Mesenchymal stem cell (in vitro differentiated cells and primary cell): ENCODE measurements at regions not wholly inside any gene's neighbourhood (a gene's known extent, or its start where the extent isn't known, plus 50 kb on each side); places are given as distances from the start of the nearest gene placed in this dataset.

ENCODE experiments used
- DNase-seq: peaks from one replicate; pipeline ENCODE4 v3.0.0-alpha.2; 2013
- H2AFZ ChIP-seq: one replicate; pipeline ENCODE4 v1.6.1; 2013; ENCODE audit warnings: low read depth, mild to moderate bottlenecking, control low read depth, inconsistent platforms, low read length, moderate library complexity
- H2AK5ac ChIP-seq: 2 replicates; pipeline ENCODE4 v1.6.1; 2013; ENCODE audit warnings: low read length, moderate library complexity, mild to moderate bottlenecking, inconsistent platforms; ENCODE audit not compliant: severe bottlenecking
- H2BK120ac ChIP-seq: one replicate; pipeline ENCODE4 v1.6.1; 2013; ENCODE audit warnings: low read depth, mild to moderate bottlenecking, inconsistent platforms, low read length, moderate library complexity
- H2BK12ac ChIP-seq, 2 experiments: one replicate each; pipeline ENCODE4 v1.6.1; 2013; ENCODE audit warnings: inconsistent platforms in 2 of 2, low read length in 2 of 2, mild to moderate bottlenecking in 2 of 2, moderate library complexity in 2 of 2, control low read depth in 1 of 2
- H2BK15ac ChIP-seq: one replicate; pipeline ENCODE4 v1.6.1; 2013; ENCODE audit warnings: mild to moderate bottlenecking, low read depth, inconsistent platforms; ENCODE audit not compliant: poor library complexity, severe bottlenecking
- H2BK5ac ChIP-seq: 2 replicates; pipeline ENCODE4 v1.6.1; 2013; ENCODE audit warnings: low read depth, mild to moderate bottlenecking, low read length, control low read depth, inconsistent platforms; ENCODE audit not compliant: poor library complexity, severe bottlenecking
- H3K14ac ChIP-seq, 2 experiments: one replicate each; pipeline ENCODE4 v1.6.1; 2013; ENCODE audit warnings: inconsistent platforms in 2 of 2, low read length in 2 of 2, control low read depth in 1 of 2, mild to moderate bottlenecking in 1 of 2, moderate library complexity in 1 of 2
- H3K18ac ChIP-seq, 2 experiments: one replicate each; pipeline ENCODE4 v1.6.1; 2013; ENCODE audit warnings: inconsistent platforms in 2 of 2, low read length in 2 of 2, control low read depth in 1 of 2, low read depth in 1 of 2, mild to moderate bottlenecking in 1 of 2
- H3K23ac ChIP-seq, 2 experiments: one replicate each; pipeline ENCODE4 v1.6.1; 2013; ENCODE audit warnings: inconsistent platforms in 2 of 2, low read length in 2 of 2, mild to moderate bottlenecking in 2 of 2, moderate library complexity in 2 of 2, control low read depth in 1 of 2
- H3K27ac ChIP-seq: 2 replicates; pipeline ENCODE4 v1.5.1; 2013; ENCODE audit warnings: mild to moderate bottlenecking, moderate library complexity, low read length, control low read depth, inconsistent platforms; ENCODE audit not compliant: poor library complexity, severe bottlenecking
- H3K27me3 ChIP-seq, 2 experiments: 2 replicates each; pipeline versions ENCODE4 v1.6.1 to v1.7.0; 2013; ENCODE audit warnings: low read length in 2 of 2, mild to moderate bottlenecking in 2 of 2, moderate library complexity in 2 of 2, control low read depth in 1 of 2, inconsistent platforms in 1 of 2; ENCODE audit not compliant: control insufficient read depth in 1 of 2, insufficient read depth in 1 of 2
- H3K36me3 ChIP-seq, 2 experiments: 2 replicates each; pipeline versions ENCODE4 v1.6.1 to v1.7.0; 2013; ENCODE audit warnings: low read length in 2 of 2, control low read depth in 1 of 2, inconsistent platforms in 1 of 2, low read depth in 1 of 2, mild to moderate bottlenecking in 1 of 2; ENCODE audit not compliant: insufficient read depth in 2 of 2, control insufficient read depth in 1 of 2
- H3K4ac ChIP-seq, 2 experiments: one replicate each; pipeline ENCODE4 v1.6.1; 2013; ENCODE audit warnings: inconsistent platforms in 2 of 2, low read length in 2 of 2, mild to moderate bottlenecking in 2 of 2, moderate library complexity in 2 of 2, control low read depth in 1 of 2, low read depth in 1 of 2
- H3K4me1 ChIP-seq: 2 replicates; pipeline ENCODE4 v1.6.1; 2013; ENCODE audit warnings: low read depth, low read length, control low read depth; ENCODE audit not compliant: control insufficient read depth, insufficient read depth
- H3K4me2 ChIP-seq: 2 replicates; pipeline ENCODE4 v1.6.1; 2013; ENCODE audit warnings: low read length, mild to moderate bottlenecking, inconsistent platforms; ENCODE audit not compliant: poor library complexity, severe bottlenecking
- H3K4me3 ChIP-seq, 2 experiments: 2 replicates each; pipeline versions ENCODE4 v1.5.1 to v1.7.0; 2013; ENCODE audit warnings: low read length in 2 of 2, mild to moderate bottlenecking in 2 of 2, control low read depth in 1 of 2, low read depth in 1 of 2; ENCODE audit not compliant: insufficient read depth in 1 of 2
- H3K79me1 ChIP-seq: replicated peaks from 2 replicates; pipeline ENCODE4 v1.6.1; 2013; ENCODE audit warnings: mild to moderate bottlenecking, control low read depth, low read length, inconsistent platforms; ENCODE audit not compliant: poor library complexity, severe bottlenecking
- H3K9ac ChIP-seq: 2 replicates; pipeline ENCODE4 v1.7.0; 2013; ENCODE audit warnings: mild to moderate bottlenecking, low read length, moderate library complexity
- H3K9me3 ChIP-seq: 2 replicates; pipeline ENCODE4 v1.7.0; 2013; ENCODE audit warnings: mild to moderate bottlenecking, low read length; ENCODE audit not compliant: control insufficient read depth
- H4K8ac ChIP-seq: one replicate; pipeline ENCODE4 v1.6.1; 2013; ENCODE audit warnings: inconsistent platforms, mild to moderate bottlenecking, low read length, moderate library complexity
- H4K91ac ChIP-seq: one replicate; pipeline ENCODE4 v1.6.1; 2013; ENCODE audit warnings: mild to moderate bottlenecking, low read length, inconsistent platforms
- WGBS: methylation state at CpG from one replicate; pipeline ENCODE4 v1.1.7; 2013; ENCODE audit warnings: mixed read lengths; 5-methylcytosine and 5-hydroxymethylcytosine counted together

DNA sequence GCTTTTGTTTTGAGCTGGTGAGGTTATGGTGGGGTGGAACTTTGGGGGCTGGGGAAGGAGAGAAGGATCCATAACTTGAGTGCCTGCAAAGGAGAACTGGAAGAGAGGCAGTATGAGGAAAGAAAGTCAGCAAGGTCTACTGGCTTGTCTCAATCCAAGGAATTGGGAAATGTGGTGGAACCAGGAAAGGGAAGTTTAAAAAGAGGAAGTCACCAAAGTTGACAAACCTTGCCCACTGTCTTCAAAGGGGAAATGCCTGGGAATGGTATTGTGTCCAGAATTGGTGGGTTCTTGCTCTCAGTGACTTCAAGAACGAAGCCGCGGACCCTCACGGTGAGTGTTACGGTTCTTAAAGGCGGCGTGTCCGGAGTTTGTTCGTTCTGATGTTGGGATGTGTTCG lies 304.1 kb upstream of the FAM98A start:
- H4K91ac ChIP-seq = no peak overlapping the region

DNA sequence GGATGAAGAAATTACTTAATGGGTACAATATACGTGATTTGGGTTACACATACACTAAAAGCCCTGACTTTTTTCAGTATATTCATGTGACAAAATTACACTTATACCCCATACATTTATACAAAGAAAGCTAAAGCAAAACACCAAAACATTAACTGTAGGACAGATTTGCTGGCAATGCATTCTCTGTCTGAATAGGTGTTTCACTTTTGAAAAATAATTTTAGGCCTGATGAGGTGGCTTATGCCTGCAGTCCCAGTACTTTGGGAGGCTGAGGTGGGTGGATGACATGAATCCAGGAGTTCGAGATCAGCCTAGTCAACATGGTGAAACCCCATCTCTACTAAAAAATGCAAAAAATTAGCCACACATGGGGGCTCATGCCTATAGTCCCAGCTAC lies 301.5 kb upstream of the FAM98A start:
- Histone ChIP-seq H3K9ac (no peak overlapping the region), H2BK5ac (no peak overlapping the region), H3K14ac (no peak overlapping the region), H3K4me2 (no peak overlapping the region), H4K91ac (no peak overlapping the region), H2BK15ac (no peak overlapping the region), H2BK12ac (no peak overlapping the region), H3K9me3 (no peaks in the 10 kb centered on the region), H2BK120ac (no peak overlapping the region), H3K36me3 (no peaks in the 10 kb centered on the region), H3K23ac (no peak overlapping the region), H4K8ac (no peak overlapping the region), H3K4me1 (no peaks in the 10 kb centered on the region), H3K79me1 (no peaks in the 10 kb centered on the region), H3K27me3 (no peaks in the 10 kb centered on the region), H3K27ac (no peak overlapping the region), H2AK5ac (no peak overlapping the region), H3K18ac (no peak overlapping the region), H3K4me3 (no peak overlapping the region), H3K4ac (no peak overlapping the region), H2AFZ (no peak overlapping the region)
- DNase-seq = no peak
- 100% methylated on average over 1 of the region's 2 CpGs for WGBS

More for the DNA sequence above, 304.1 kb upstream of the FAM98A start:
- Histone ChIP-seq H3K36me3 (no peaks in the 10 kb centered on the region), H2BK5ac (no peak overlapping the region), H2BK120ac (no peak overlapping the region), H3K27ac (no peak overlapping the region), H2BK12ac (no peak overlapping the region), H3K4me1 (no peaks in the 10 kb centered on the region), H3K4me3 (no peak overlapping the region), H3K4me2 (no peak overlapping the region), H3K9me3 (no peaks in the 10 kb centered on the region), H4K8ac (no peak overlapping the region), H3K79me1 (no peaks in the 10 kb centered on the region), H3K27me3 (no peaks in the 10 kb centered on the region), H3K23ac (no peak overlapping the region), H3K18ac (no peak overlapping the region), H2AFZ (no peak overlapping the region), H3K4ac (no peak overlapping the region), H3K9ac (no peak overlapping the region), H2AK5ac (no peak overlapping the region), H3K14ac (no peak overlapping the region), H2BK15ac (no peak overlapping the region)
- 96% methylated on average over 10 of the region's 10 CpGs for WGBS
- DNase-seq = no peak

DNA sequence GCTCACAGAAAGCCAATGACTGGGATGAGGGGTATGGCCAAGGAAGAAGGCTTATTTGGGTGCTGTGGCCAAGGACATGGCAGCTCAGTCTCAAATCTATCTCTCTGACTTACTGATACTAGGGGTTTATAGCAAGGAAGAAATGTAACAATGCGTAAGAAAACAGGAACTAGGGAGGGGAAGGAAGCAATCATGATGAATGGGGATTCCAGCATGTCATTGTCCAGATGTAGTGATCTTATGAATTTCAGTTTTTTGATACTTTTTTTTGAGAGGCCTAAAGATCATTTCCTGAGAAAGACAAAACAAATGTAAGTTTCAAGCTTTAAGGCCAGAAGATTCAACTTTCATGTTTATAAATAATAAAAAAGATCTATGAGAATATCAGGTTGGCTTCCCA lies 298.6 kb upstream of the FAM98A start:
- no peak overlapping the region for H2BK12ac ChIP-seq

GRCh38 chr2:33893824-33894223 lies 294.7 kb upstream of the FAM98A start:
- WGBS = no CpG with 5 or more reads among the region's 1 CpG
- H3K4ac ChIP-seq = no peak overlapping the region

More for the DNA sequence above, 298.6 kb upstream of the FAM98A start:
- Histone ChIP-seq H3K9ac (no peak overlapping the region), H3K36me3 (no peaks in the 10 kb centered on the region), H3K27me3 (no peaks in the 10 kb centered on the region), H2BK5ac (no peak overlapping the region), H3K9me3 (peaks cover 4% of the 10 kb centered on the region), H3K27ac (no peak overlapping the region), H2AK5ac (no peak overlapping the region), H3K18ac (no peak overlapping the region), H3K4me1 (no peaks in the 10 kb centered on the region), H3K23ac (no peak overlapping the region), H2AFZ (no peak overlapping the region), H3K4me3 (no peak overlapping the region), H3K14ac (no peak overlapping the region), H2BK15ac (no peak overlapping the region), H4K91ac (no peak overlapping the region), H3K4ac (no peak overlapping the region), H4K8ac (no peak overlapping the region), H2BK120ac (no peak overlapping the region), H3K4me2 (no peak overlapping the region), H3K79me1 (no peaks in the 10 kb centered on the region)
- WGBS = 96% methylated on average over 1 of the region's 1 CpG
- DNase-seq = no peak

More at GRCh38 chr2:33893824-33894223, 294.7 kb upstream of the FAM98A start:
- DNase-seq = no peak
- peaks cover 16% of the 10 kb centered on the region for H3K9me3 ChIP-seq
- H4K8ac ChIP-seq = no peak overlapping the region
- no peak overlapping the region for H2BK5ac ChIP-seq
- no peak overlapping the region for H2AFZ ChIP-seq
- H3K23ac ChIP-seq = no peak overlapping the region
- no peaks in the 10 kb centered on the region for H3K36me3 ChIP-seq
- H2AK5ac ChIP-seq = no peak overlapping the region
- H3K27me3 ChIP-seq = no peaks in the 10 kb centered on the region
- no peak overlapping the region for H2BK15ac ChIP-seq
- H3K27ac ChIP-seq = no peak overlapping the region
- no peak overlapping the region for H2BK12ac ChIP-seq
- no peaks in the 10 kb centered on the region for H3K4me1 ChIP-seq
- no peak overlapping the region for H3K9ac ChIP-seq
- H3K18ac ChIP-seq = no peak overlapping the region
- H3K79me1 ChIP-seq = no peaks in the 10 kb centered on the region
- H3K4me3 ChIP-seq = no peak overlapping the region
- no peak overlapping the region for H3K4me2 ChIP-seq
- no peak overlapping the region for H4K91ac ChIP-seq
- no peak overlapping the region for H3K14ac ChIP-seq
- H2BK120ac ChIP-seq = no peak overlapping the region
